Mesenchymal stem cell (in vitro differentiated cells and primary cell): ENCODE measurements at regions not wholly inside any gene's neighbourhood (a gene's known extent, or its start where the extent isn't known, plus 50 kb on each side); places are given as distances from the start of the nearest gene placed in this dataset.
A peak's percentile ranks its signal among the peaks of the same experiment; 100 is the strongest.

Source experiments
- DNase-seq: peaks from one replicate; pipeline ENCODE4 v3.0.0-alpha.2; 2013
- H2AFZ ChIP-seq: one replicate; pipeline ENCODE4 v1.6.1; 2013; ENCODE audit warnings: low read depth, mild to moderate bottlenecking, control low read depth, inconsistent platforms, low read length, moderate library complexity
- H2AK5ac ChIP-seq: 2 replicates; pipeline ENCODE4 v1.6.1; 2013; ENCODE audit warnings: low read length, moderate library complexity, mild to moderate bottlenecking, inconsistent platforms; ENCODE audit not compliant: severe bottlenecking
- H2BK120ac ChIP-seq: one replicate; pipeline ENCODE4 v1.6.1; 2013; ENCODE audit warnings: low read depth, mild to moderate bottlenecking, inconsistent platforms, low read length, moderate library complexity
- H2BK12ac ChIP-seq, 2 experiments: one replicate each; pipeline ENCODE4 v1.6.1; 2013; ENCODE audit warnings: inconsistent platforms in 2 of 2, low read length in 2 of 2, mild to moderate bottlenecking in 2 of 2, moderate library complexity in 2 of 2, control low read depth in 1 of 2
- H2BK15ac ChIP-seq: one replicate; pipeline ENCODE4 v1.6.1; 2013; ENCODE audit warnings: mild to moderate bottlenecking, low read depth, inconsistent platforms; ENCODE audit not compliant: poor library complexity, severe bottlenecking
- H2BK5ac ChIP-seq: 2 replicates; pipeline ENCODE4 v1.6.1; 2013; ENCODE audit warnings: low read depth, mild to moderate bottlenecking, low read length, control low read depth, inconsistent platforms; ENCODE audit not compliant: poor library complexity, severe bottlenecking
- H3K14ac ChIP-seq, 2 experiments: one replicate each; pipeline ENCODE4 v1.6.1; 2013; ENCODE audit warnings: inconsistent platforms in 2 of 2, low read length in 2 of 2, control low read depth in 1 of 2, mild to moderate bottlenecking in 1 of 2, moderate library complexity in 1 of 2
- H3K18ac ChIP-seq, 2 experiments: one replicate each; pipeline ENCODE4 v1.6.1; 2013; ENCODE audit warnings: inconsistent platforms in 2 of 2, low read length in 2 of 2, control low read depth in 1 of 2, low read depth in 1 of 2, mild to moderate bottlenecking in 1 of 2
- H3K23ac ChIP-seq, 2 experiments: one replicate each; pipeline ENCODE4 v1.6.1; 2013; ENCODE audit warnings: inconsistent platforms in 2 of 2, low read length in 2 of 2, mild to moderate bottlenecking in 2 of 2, moderate library complexity in 2 of 2, control low read depth in 1 of 2
- H3K27ac ChIP-seq: 2 replicates; pipeline ENCODE4 v1.5.1; 2013; ENCODE audit warnings: mild to moderate bottlenecking, moderate library complexity, low read length, control low read depth, inconsistent platforms; ENCODE audit not compliant: poor library complexity, severe bottlenecking
- H3K27me3 ChIP-seq, 2 experiments: 2 replicates each; pipeline versions ENCODE4 v1.6.1 to v1.7.0; 2013; ENCODE audit warnings: low read length in 2 of 2, mild to moderate bottlenecking in 2 of 2, moderate library complexity in 2 of 2, control low read depth in 1 of 2, inconsistent platforms in 1 of 2; ENCODE audit not compliant: control insufficient read depth in 1 of 2, insufficient read depth in 1 of 2
- H3K36me3 ChIP-seq, 2 experiments: 2 replicates each; pipeline versions ENCODE4 v1.6.1 to v1.7.0; 2013; ENCODE audit warnings: low read length in 2 of 2, control low read depth in 1 of 2, inconsistent platforms in 1 of 2, low read depth in 1 of 2, mild to moderate bottlenecking in 1 of 2; ENCODE audit not compliant: insufficient read depth in 2 of 2, control insufficient read depth in 1 of 2
- H3K4ac ChIP-seq, 2 experiments: one replicate each; pipeline ENCODE4 v1.6.1; 2013; ENCODE audit warnings: inconsistent platforms in 2 of 2, low read length in 2 of 2, mild to moderate bottlenecking in 2 of 2, moderate library complexity in 2 of 2, control low read depth in 1 of 2, low read depth in 1 of 2
- H3K4me1 ChIP-seq: 2 replicates; pipeline ENCODE4 v1.6.1; 2013; ENCODE audit warnings: low read depth, low read length, control low read depth; ENCODE audit not compliant: control insufficient read depth, insufficient read depth
- H3K4me2 ChIP-seq: 2 replicates; pipeline ENCODE4 v1.6.1; 2013; ENCODE audit warnings: low read length, mild to moderate bottlenecking, inconsistent platforms; ENCODE audit not compliant: poor library complexity, severe bottlenecking
- H3K4me3 ChIP-seq, 2 experiments: 2 replicates each; pipeline versions ENCODE4 v1.5.1 to v1.7.0; 2013; ENCODE audit warnings: low read length in 2 of 2, mild to moderate bottlenecking in 2 of 2, control low read depth in 1 of 2, low read depth in 1 of 2; ENCODE audit not compliant: insufficient read depth in 1 of 2
- H3K79me1 ChIP-seq: replicated peaks from 2 replicates; pipeline ENCODE4 v1.6.1; 2013; ENCODE audit warnings: mild to moderate bottlenecking, control low read depth, low read length, inconsistent platforms; ENCODE audit not compliant: poor library complexity, severe bottlenecking
- H3K9ac ChIP-seq: 2 replicates; pipeline ENCODE4 v1.7.0; 2013; ENCODE audit warnings: mild to moderate bottlenecking, low read length, moderate library complexity
- H3K9me3 ChIP-seq: 2 replicates; pipeline ENCODE4 v1.7.0; 2013; ENCODE audit warnings: mild to moderate bottlenecking, low read length; ENCODE audit not compliant: control insufficient read depth
- H4K8ac ChIP-seq: one replicate; pipeline ENCODE4 v1.6.1; 2013; ENCODE audit warnings: inconsistent platforms, mild to moderate bottlenecking, low read length, moderate library complexity
- H4K91ac ChIP-seq: one replicate; pipeline ENCODE4 v1.6.1; 2013; ENCODE audit warnings: mild to moderate bottlenecking, low read length, inconsistent platforms
- WGBS: methylation state at CpG from one replicate; pipeline ENCODE4 v1.1.7; 2013; ENCODE audit warnings: mixed read lengths; 5-methylcytosine and 5-hydroxymethylcytosine counted together

GRCh38 chr4:13903061-13903460 is 275.5 kb upstream of the BOD1L1 start:
- Histone ChIP-seq H3K4ac (no peak overlapping the region), H4K8ac (no peak overlapping the region), H3K18ac (no peak overlapping the region), H2BK12ac (peak overlapping the region in 1 of 2 experiments; percentile 79), H3K23ac (no peak overlapping the region), H3K27me3 (no peaks in the 10 kb centered on the region), H3K14ac (no peak overlapping the region), H2BK5ac (no peak overlapping the region), H3K79me1 (no peaks in the 10 kb centered on the region), H4K91ac (no peak overlapping the region), H3K9ac (no peak overlapping the region), H3K36me3 (no peaks in the 10 kb centered on the region), H3K9me3 (no peaks in the 10 kb centered on the region), H3K4me3 (no peak overlapping the region), H2BK120ac (no peak overlapping the region), H2AFZ (no peak overlapping the region), H2AK5ac (peak overlapping the region; percentile 64), H3K4me1 (peaks cover 5% of the 10 kb centered on the region), H3K27ac (no peak overlapping the region), H3K4me2 (no peak overlapping the region), H2BK15ac (no peak overlapping the region)
- DNase-seq, result peak; percentile 22
- WGBS, result 52% methylated on average over 3 of the region's 3 CpGs

- WGBS, result 82% methylated on average over 4 of the region's 6 CpGs
- no peak overlapping the region for H2BK12ac ChIP-seq
Observed at GRCh38 chr4:13903901-13904300, 276.4 kb upstream of the BOD1L1 start.

GRCh38 chr4:13905543-13905942 is 278.0 kb upstream of the BOD1L1 start:
- Histone ChIP-seq H3K79me1 (no peaks in the 10 kb centered on the region), H3K4ac (peak overlapping the region in 1 of 2 experiments; percentile 68), H2AFZ (no peak overlapping the region), H3K9me3 (peaks cover 4% of the 10 kb centered on the region), H3K27ac (peak overlapping the region; percentile 15), H2BK15ac (no peak overlapping the region), H2AK5ac (peak overlapping the region; percentile 87), H4K8ac (no peak overlapping the region), H3K23ac (no peak overlapping the region), H3K9ac (no peak overlapping the region), H3K18ac (peak overlapping the region in 1 of 2 experiments; percentile 74), H3K14ac (no peak overlapping the region), H3K4me1 (peaks cover 5% of the 10 kb centered on the region), H2BK5ac (no peak overlapping the region), H2BK12ac (peak overlapping the region; percentile 6 to 83), H4K91ac (no peak overlapping the region), H3K4me2 (no peak overlapping the region), H3K4me3 (no peak overlapping the region), H2BK120ac (no peak overlapping the region), H3K36me3 (no peaks in the 10 kb centered on the region), H3K27me3 (no peaks in the 10 kb centered on the region)
- 70% methylated on average over 5 of the region's 5 CpGs for WGBS
- no peak for DNase-seq

More at GRCh38 chr4:13903901-13904300, 276.4 kb upstream of the BOD1L1 start:
- Histone ChIP-seq H2AFZ (no peak overlapping the region), H3K36me3 (no peaks in the 10 kb centered on the region), H3K18ac (peak overlapping the region in 1 of 2 experiments; percentile 6), H3K79me1 (no peaks in the 10 kb centered on the region), H3K4ac (peak overlapping the region in 1 of 2 experiments; percentile 6), H3K14ac (no peak overlapping the region), H3K9ac (no peak overlapping the region), H2AK5ac (no peak overlapping the region), H3K23ac (no peak overlapping the region), H3K4me2 (no peak overlapping the region), H3K27me3 (no peaks in the 10 kb centered on the region), H4K91ac (no peak overlapping the region), H2BK5ac (no peak overlapping the region), H3K27ac (no peak overlapping the region), H2BK15ac (no peak overlapping the region), H3K9me3 (no peaks in the 10 kb centered on the region), H4K8ac (no peak overlapping the region), H3K4me1 (peaks cover 5% of the 10 kb centered on the region), H2BK120ac (no peak overlapping the region), H3K4me3 (no peak overlapping the region)
- DNase-seq, result no peak

GRCh38 chr4:13906727-13907126 is 279.2 kb upstream of the BOD1L1 start:
- Histone ChIP-seq H3K18ac (peak overlapping the region in 1 of 2 experiments; percentile 86), H3K23ac (no peak overlapping the region), H3K14ac (no peak overlapping the region), H2BK12ac (no peak overlapping the region), H3K27ac (peak overlapping the region; percentile 98), H4K91ac (no peak overlapping the region), H3K9ac (peak overlapping the region; percentile 75), H3K4ac (peak overlapping the region in 1 of 2 experiments; percentile 6), H3K4me3 (no peak overlapping the region), H2AK5ac (no peak overlapping the region), H3K79me1 (no peaks in the 10 kb centered on the region), H2BK120ac (no peak overlapping the region), H3K4me1 (peaks cover 9% of the 10 kb centered on the region), H2BK5ac (peak overlapping the region; percentile 53), H3K27me3 (no peaks in the 10 kb centered on the region), H2BK15ac (no peak overlapping the region), H4K8ac (no peak overlapping the region), H3K9me3 (peaks cover 5% of the 10 kb centered on the region), H3K4me2 (no peak overlapping the region), H2AFZ (no peak overlapping the region), H3K36me3 (no peaks in the 10 kb centered on the region)
- no CpG with 5 or more reads among the region's 3 CpGs for WGBS
- DNase-seq, result no peak
